Lung (tissue), 11 donors: ENCODE measurements at regions not wholly inside any gene's neighbourhood (a gene's known extent, or its start where the extent isn't known, plus 50 kb on each side); places are given as distances from the start of the nearest gene placed in this dataset.

Experiments
- ATAC-seq: fragments of 200-7000 bp; cut with Tn5 transposase; one replicate; pipeline ENCODE4 v1.9.1; 2020; ENCODE audit warnings: moderate number of reproducible peaks; ENCODE audit not compliant: insufficient read depth, low FRiP score
- DNase-seq, 3 donors: peaks; one replicate each; pipeline ENCODE4 v3.0.0-alpha.2; 2013 to 2017
- H3K27ac ChIP-seq, 2 donors: one replicate each; pipeline ENCODE4 v1.5.1; 2013; ENCODE audit warnings: mild to moderate bottlenecking in 2 of 2, moderate library complexity in 2 of 2, control low read depth in 1 of 2, inconsistent platforms in 1 of 2, low read depth in 1 of 2, low read length in 1 of 2
- H3K27me3 ChIP-seq, 3 donors: one replicate each; pipeline ENCODE4 v1.5.1; 2013; ENCODE audit warnings: low read length in 2 of 3; ENCODE audit not compliant: control insufficient read depth in 3 of 3, insufficient read depth in 3 of 3
- H3K36me3 ChIP-seq, 4 donors: one replicate each; pipeline ENCODE4 v1.5.1; 2013; ENCODE audit warnings: low read length in 4 of 4, mild to moderate bottlenecking in 1 of 4, moderate library complexity in 1 of 4; ENCODE audit not compliant: control insufficient read depth in 4 of 4, insufficient read depth in 4 of 4
- H3K4me1 ChIP-seq, 5 donors: one replicate each; pipeline ENCODE4 v1.5.1; 2013; ENCODE audit warnings: low read length in 5 of 5, mild to moderate bottlenecking in 2 of 5, moderate library complexity in 1 of 5; ENCODE audit not compliant: control insufficient read depth in 5 of 5, insufficient read depth in 5 of 5
- H3K4me3 ChIP-seq: one replicate; pipeline ENCODE4 v1.5.1; 2013; ENCODE audit warnings: mild to moderate bottlenecking, control low read depth, moderate library complexity
- H3K9ac ChIP-seq, 2 donors: one replicate each; pipeline ENCODE4 v1.5.1; 2013; ENCODE audit warnings: low read length in 2 of 2, control low read depth in 1 of 2; ENCODE audit not compliant: insufficient read depth in 1 of 2
- H3K9me3 ChIP-seq, 4 donors: one replicate each; pipeline ENCODE4 v1.5.1; 2013; ENCODE audit warnings: low read length in 3 of 4, mild to moderate bottlenecking in 1 of 4, moderate library complexity in 1 of 4; ENCODE audit not compliant: control insufficient read depth in 4 of 4, insufficient read depth in 3 of 4
- CTCF ChIP-seq: IDR thresholded peaks from 2 replicates; pipeline ENCODE4 v1.5.1; 2012; ENCODE audit warnings: mild to moderate bottlenecking; ENCODE audit errors: control extremely low read depth, extremely low read depth
- WGBS, 2 donors: extraction: QIAGEN DNeasy Blood & Tissue Kit; methylation state at CpG; one replicate each; pipeline ENCODE4 v1.1.7; 2013; 5-methylcytosine and 5-hydroxymethylcytosine counted together
- donor health status: control.
- donor health status: control.
- donor health status: Bipolar disorder and iron deficiency.
- donor health status: healthy.
- donor health status: DM: yes; HTN: yes; CAD: no.

GRCh38 chr12:112597986-112598385 lies 179.2 kb downstream of the PTPN11 start:
- no peak for TF ChIP-seq CTCF

GRCh38 chr12:112598626-112599025 lies 179.9 kb downstream of the PTPN11 start:
- Histone ChIP-seq H3K27me3 (no peaks in the 10 kb centered on the region), H3K27ac (no peak overlapping the region), H3K4me3 (no peak overlapping the region), H3K9ac (no peak overlapping the region), H3K36me3 (no peaks in the 10 kb centered on the region), H3K4me1 (no peaks in the 10 kb centered on the region), H3K9me3 (no peaks in the 10 kb centered on the region)
- ATAC-seq = no peak
- DNase-seq = no peak
- no peak for TF ChIP-seq CTCF
- 52 to 77% methylated on average over 1 of the region's 1 CpG for WGBS, 2 donors

More at GRCh38 chr12:112597986-112598385, 179.2 kb downstream of the PTPN11 start:
- Histone ChIP-seq H3K27me3 (no peaks in the 10 kb centered on the region), H3K9ac (no peak overlapping the region), H3K9me3 (peaks cover 0 to 2% (median 0%) of the 10 kb centered on the region in 4 donors), H3K4me1 (no peaks in the 10 kb centered on the region), H3K36me3 (no peaks in the 10 kb centered on the region), H3K4me3 (no peak overlapping the region), H3K27ac (no peak overlapping the region)
- ATAC-seq = no peak
- DNase-seq = no peak
- WGBS, 2 donors = 75 to 88% methylated on average over 4 of the region's 4 CpGs

- DNase-seq (no peak), ATAC-seq (peak; percentile 69)
- Histone ChIP-seq H3K27ac (no peak overlapping the region), H3K9ac (no peak overlapping the region), H3K4me1 (peaks cover 0 to 2% (median 0%) of the 10 kb centered on the region in 5 donors), H3K27me3 (no peaks in the 10 kb centered on the region), H3K36me3 (no peaks in the 10 kb centered on the region), H3K4me3 (no peak overlapping the region), H3K9me3 (no peaks in the 10 kb centered on the region)
- WGBS, 2 donors = 41 to 51% methylated on average over 3 of the region's 3 CpGs
- no peak for TF ChIP-seq CTCF
Observed at GRCh38 chr12:112599871-112600270, 181.1 kb downstream of the PTPN11 start.

DNA sequence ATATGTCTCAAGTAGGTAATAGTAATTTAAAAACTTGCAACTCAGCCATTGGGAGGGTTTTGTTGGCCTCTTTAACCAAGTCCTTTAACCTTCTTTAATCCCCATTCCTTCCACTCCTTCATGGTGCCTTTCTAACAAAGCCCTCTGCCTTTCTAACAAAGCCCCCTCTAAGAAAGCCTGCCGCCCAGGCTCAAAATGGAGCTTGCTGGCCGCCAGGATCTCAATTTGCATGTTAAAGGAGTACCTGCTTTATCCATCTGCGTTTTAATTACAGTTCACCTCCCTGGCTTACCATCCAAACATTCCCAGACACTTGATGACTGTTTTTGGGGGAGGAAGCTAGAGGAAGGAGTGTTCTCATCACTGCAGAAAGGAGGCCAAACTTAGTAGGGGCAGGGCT lies 183.4 kb downstream of the PTPN11 start:
- H3K9ac ChIP-seq = no peak overlapping the region
- peaks cover 0 to 2% (median 0%) of the 10 kb centered on the region in 5 donors for H3K4me1 ChIP-seq
- H3K27ac ChIP-seq = no peak overlapping the region
- H3K9me3 ChIP-seq = no peaks in the 10 kb centered on the region
- 41 to 50% methylated on average over 3 of the region's 3 CpGs for WGBS, 2 donors
- no peak for TF ChIP-seq CTCF
- no peaks in the 10 kb centered on the region for H3K36me3 ChIP-seq
- DNase-seq (no peak), ATAC-seq (no peak)
- no peaks in the 10 kb centered on the region for H3K27me3 ChIP-seq
- no peak overlapping the region for H3K4me3 ChIP-seq
